IPS DF 6.9 (cell line): ENCODE measurements at regions not wholly inside any gene's neighbourhood (a gene's known extent, or its start where the extent isn't known, plus 50 kb on each side); places are given as distances from the start of the nearest gene placed in this dataset.
A peak's percentile ranks its signal among the peaks of the same experiment; 100 is the strongest.

ENCODE experiments used
- DNase-seq: peaks from one replicate; pipeline ENCODE4 v3.0.0-alpha.2; 2013; ENCODE audit warnings: low read depth, low spot score
- H3K27ac ChIP-seq: one replicate; pipeline ENCODE4 v1.5.1; 2013; ENCODE audit warnings: low read length, control low read depth
- H3K27me3 ChIP-seq: 2 replicates; pipeline ENCODE4 v1.6.1; 2013; ENCODE audit warnings: mild to moderate bottlenecking, low read length; ENCODE audit not compliant: control insufficient read depth, insufficient read depth
- H3K36me3 ChIP-seq: 2 replicates; pipeline ENCODE4 v1.6.1; 2013; ENCODE audit warnings: low read length; ENCODE audit not compliant: control insufficient read depth, insufficient read depth
- H3K4me1 ChIP-seq: 2 replicates; pipeline ENCODE4 v1.6.1; 2013; ENCODE audit warnings: low read length; ENCODE audit not compliant: control insufficient read depth, insufficient read depth
- H3K4me3 ChIP-seq: 2 replicates; pipeline ENCODE4 v1.5.1; 2013; ENCODE audit warnings: mild to moderate bottlenecking, low read length
- H3K9me3 ChIP-seq: 2 replicates; pipeline ENCODE4 v1.6.1; 2013; ENCODE audit warnings: low read length, inconsistent platforms; ENCODE audit not compliant: control insufficient read depth, insufficient read depth
- WGBS: extraction: QIAGEN DNeasy Blood & Tissue Kit; methylation state at CpG from one replicate; pipeline ENCODE4 v1.1.7; 2013; ENCODE audit warnings: mixed read lengths, missing lambda C conversion rate; ENCODE audit not compliant: insufficient read length, insufficient coverage; 5-methylcytosine and 5-hydroxymethylcytosine counted together

GRCh38 chr3:78281381-78281780, 1241.5 kb downstream of the ROBO2 start:
- H3K36me3 ChIP-seq = no peaks in the 10 kb centered on the region
- WGBS = no CpG with 5 or more reads among the region's 6 CpGs
- H3K27me3 ChIP-seq = no peaks in the 10 kb centered on the region
- no peak overlapping the region for H3K27ac ChIP-seq
- no peaks in the 10 kb centered on the region for H3K9me3 ChIP-seq
- DNase-seq = no peak
- H3K4me3 ChIP-seq = no peak overlapping the region
- H3K4me1 ChIP-seq = no peaks in the 10 kb centered on the region

DNA sequence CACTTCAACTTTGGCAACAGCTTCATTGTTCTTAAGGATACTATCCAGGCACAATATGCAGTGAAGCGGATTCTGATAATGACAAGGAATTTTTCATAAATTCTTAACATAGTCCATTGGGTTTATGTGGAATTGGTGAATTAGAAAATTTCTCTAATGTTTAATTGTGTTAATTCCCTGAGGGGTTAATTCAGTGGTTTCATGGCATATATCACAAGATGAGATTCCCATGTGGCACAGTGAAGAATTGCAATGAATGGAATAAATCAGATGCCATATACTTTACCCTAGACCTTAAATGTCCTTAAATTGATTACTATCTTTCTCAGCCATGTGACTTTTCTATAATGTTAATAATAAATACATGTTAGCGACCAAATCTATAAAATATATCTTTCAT, 1244.1 kb downstream of the ROBO2 start:
- H3K4me1 ChIP-seq = no peaks in the 10 kb centered on the region
- no peaks in the 10 kb centered on the region for H3K9me3 ChIP-seq
- WGBS = no CpG with 5 or more reads among the region's 2 CpGs
- H3K36me3 ChIP-seq = no peaks in the 10 kb centered on the region
- no peaks in the 10 kb centered on the region for H3K27me3 ChIP-seq
- no peak overlapping the region for H3K4me3 ChIP-seq
- no peak overlapping the region for H3K27ac ChIP-seq
- no peak for DNase-seq

- Histone ChIP-seq H3K36me3 (no peaks in the 10 kb centered on the region), H3K27me3 (no peaks in the 10 kb centered on the region), H3K9me3 (no peaks in the 10 kb centered on the region), H3K27ac (no peak overlapping the region), H3K4me3 (no peak overlapping the region), H3K4me1 (no peaks in the 10 kb centered on the region)
- no peak for DNase-seq
- WGBS = no CpG with 5 or more reads among the region's 6 CpGs
These were observed 1245.3 kb downstream of the ROBO2 start for GRCh38 chr3:78285032-78285728.

GRCh38 chr3:78287085-78287484, 1247.2 kb downstream of the ROBO2 start:
- Histone ChIP-seq H3K4me3 (no peak overlapping the region), H3K27me3 (no peaks in the 10 kb centered on the region), H3K4me1 (no peaks in the 10 kb centered on the region), H3K9me3 (no peaks in the 10 kb centered on the region), H3K36me3 (no peaks in the 10 kb centered on the region), H3K27ac (no peak overlapping the region)
- DNase-seq = no peak

GRCh38 chr3:78293284-78293683, 1253.4 kb downstream of the ROBO2 start:
- no CpG with 5 or more reads among the region's 3 CpGs for WGBS

GRCh38 chr3:78304115-78304514, 1264.2 kb downstream of the ROBO2 start:
- no CpG with 5 or more reads among the region's 2 CpGs for WGBS
- H3K9me3 ChIP-seq = 0 out of 2 replicates have a peak, but pooled peaks cover 2% of the 10 kb centered on the region
- no peak overlapping the region for H3K4me3 ChIP-seq
- no peaks in the 10 kb centered on the region for H3K27me3 ChIP-seq
- H3K27ac ChIP-seq = no peak overlapping the region
- no peak for DNase-seq
- H3K4me1 ChIP-seq = no peaks in the 10 kb centered on the region
- H3K36me3 ChIP-seq = no peaks in the 10 kb centered on the region

More at GRCh38 chr3:78293284-78293683, 1253.4 kb downstream of the ROBO2 start:
- DNase-seq = no peak
- Histone ChIP-seq H3K9me3 (no peaks in the 10 kb centered on the region), H3K36me3 (no peaks in the 10 kb centered on the region), H3K4me1 (no peaks in the 10 kb centered on the region), H3K27ac (no peak overlapping the region), H3K4me3 (no peak overlapping the region), H3K27me3 (no peaks in the 10 kb centered on the region)

DNA sequence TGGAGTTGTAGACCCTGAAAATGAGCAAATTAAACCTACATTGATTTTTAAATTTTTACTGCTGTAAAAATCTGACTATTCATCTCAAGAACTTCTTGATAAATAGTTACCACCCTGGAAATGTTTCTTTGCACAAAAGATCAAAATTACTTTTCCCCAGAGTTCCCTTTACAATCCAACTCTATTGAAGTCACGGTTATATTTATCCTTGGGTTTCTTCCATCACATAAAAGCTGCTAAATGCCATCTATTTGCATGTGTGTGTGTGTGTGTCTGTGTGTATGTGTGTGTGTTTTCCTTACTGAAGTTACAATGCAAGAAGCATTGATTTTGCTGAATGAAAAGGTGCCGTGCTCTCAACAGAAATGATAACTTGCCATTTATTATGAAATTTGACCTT, 1273.0 kb downstream of the ROBO2 start:
- DNase-seq = no peak
- no peak overlapping the region for H3K27ac ChIP-seq
- no peaks in the 10 kb centered on the region for H3K36me3 ChIP-seq
- no peaks in the 10 kb centered on the region for H3K9me3 ChIP-seq
- H3K4me3 ChIP-seq = no peak overlapping the region
- WGBS = no CpG with 5 or more reads among the region's 2 CpGs
- no peaks in the 10 kb centered on the region for H3K27me3 ChIP-seq
- no peaks in the 10 kb centered on the region for H3K4me1 ChIP-seq

- Histone ChIP-seq H3K36me3 (no peaks in the 10 kb centered on the region), H3K27ac (no peak overlapping the region), H3K4me3 (no peak overlapping the region), H3K4me1 (no peaks in the 10 kb centered on the region), H3K9me3 (no peaks in the 10 kb centered on the region), H3K27me3 (no peaks in the 10 kb centered on the region)
- WGBS = no CpG with 5 or more reads among the region's 1 CpG
- no peak for DNase-seq
These were observed 1273.4 kb downstream of the ROBO2 start for GRCh38 chr3:78313332-78313731.

- Histone ChIP-seq H3K9me3 (no peaks in the 10 kb centered on the region), H3K4me3 (no peak overlapping the region), H3K4me1 (no peaks in the 10 kb centered on the region), H3K27ac (no peak overlapping the region), H3K36me3 (no peaks in the 10 kb centered on the region), H3K27me3 (no peaks in the 10 kb centered on the region)
- DNase-seq = no peak
- WGBS = no CpG with 5 or more reads among the region's 2 CpGs
These were observed 1274.4 kb downstream of the ROBO2 start for GRCh38 chr3:78314327-78314726.

DNA sequence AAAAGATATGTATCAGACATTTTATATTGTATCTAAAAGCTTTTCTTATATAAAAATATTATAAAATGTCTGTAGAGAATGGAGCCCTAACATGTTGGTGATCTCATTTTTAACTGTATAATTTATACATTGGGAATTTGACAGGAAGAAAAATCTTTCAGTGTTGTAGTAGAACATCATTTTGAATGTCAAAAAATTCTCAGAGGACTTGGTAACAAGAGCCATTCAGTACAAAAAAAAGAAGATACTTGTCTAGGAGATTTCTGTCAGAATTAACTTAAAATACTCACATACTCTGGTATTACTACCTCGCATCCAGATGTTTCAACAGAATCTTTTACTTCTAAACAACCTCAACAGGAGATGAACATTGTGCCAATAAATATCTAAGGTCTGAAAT, 1277.9 kb downstream of the ROBO2 start:
- H3K27ac ChIP-seq = no peak overlapping the region
- H3K4me1 ChIP-seq = no peaks in the 10 kb centered on the region
- H3K4me3 ChIP-seq = no peak overlapping the region
- H3K9me3 ChIP-seq = no peaks in the 10 kb centered on the region
- no CpG with 5 or more reads among the region's 1 CpG for WGBS
- H3K36me3 ChIP-seq = no peaks in the 10 kb centered on the region
- no peaks in the 10 kb centered on the region for H3K27me3 ChIP-seq
- DNase-seq = no peak

- peak; percentile 39 for DNase-seq
- no CpG with 5 or more reads among the region's 2 CpGs for whole genome bisulfite sequencing
- H3K4me3 ChIP-seq = no peak overlapping the region
- no peaks in the 10 kb centered on the region for H3K9me3 ChIP-seq
- no peaks in the 10 kb centered on the region for H3K36me3 ChIP-seq
- no peak overlapping the region for H3K27ac ChIP-seq
- H3K4me1 ChIP-seq = no peaks in the 10 kb centered on the region
- no peaks in the 10 kb centered on the region for H3K27me3 ChIP-seq
These were observed 1282.9 kb downstream of the ROBO2 start for GRCh38 chr3:78322780-78323179.
